B cell (primary cell): ENCODE measurements at regions not wholly inside any gene's neighbourhood (a gene's known extent, or its start where the extent isn't known, plus 50 kb on each side); places are given as distances from the start of the nearest gene placed in this dataset.

Experiments used
- CTCF ChIP-seq: fragments of 200-600 bp; IDR thresholded peaks from one replicate; pipeline ENCODE4 v1.8.0; 2022; ENCODE audit warnings: antibody characterized with exemption, mild to moderate bottlenecking
- EZH2 ChIP-seq: IDR thresholded peaks from 2 replicates; pipeline ENCODE4 v1.6.1; 2012; ENCODE audit warnings: borderline replicate concordance, low read depth, mild to moderate bottlenecking, moderate library complexity, low read length; ENCODE audit not compliant: insufficient read depth, poor library complexity, severe bottlenecking

DNA sequence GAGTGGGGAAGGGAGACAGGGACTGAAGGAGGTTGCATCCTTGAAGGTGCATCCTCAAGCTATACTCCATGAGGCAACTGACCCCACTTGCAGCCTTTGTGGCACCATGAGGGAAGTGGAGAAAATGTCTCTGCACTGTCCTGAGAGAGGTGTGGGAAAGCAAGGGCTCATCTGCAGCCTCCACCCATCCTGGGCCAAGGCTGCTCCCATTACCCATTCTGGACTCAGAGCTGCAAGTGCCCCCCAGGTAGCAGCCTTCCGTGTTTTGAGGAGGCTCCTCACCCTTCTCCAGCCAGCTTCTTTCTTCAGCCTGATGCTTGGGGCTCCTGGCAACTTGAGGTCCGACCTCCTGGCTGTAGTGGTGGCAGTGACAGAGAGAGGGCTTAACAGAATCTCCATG lies 294.6 kb downstream of the CDH26 start:
- TF ChIP-seq CTCF = no peak
- no peak for TF ChIP-seq EZH2
